Endothelial cell (in vitro differentiated cells): ENCODE measurements at regions not wholly inside any gene's neighbourhood (a gene's known extent, or its start where the extent isn't known, plus 50 kb on each side); places are given as distances from the start of the nearest gene placed in this dataset.

ENCODE experiments used
- DNase-seq: peaks from one replicate; pipeline ENCODE4 v3.0.0; 2021; ENCODE audit warnings: low spot score
- H3K27ac Mint-ChIP-seq: one replicate; pipeline ENCODE4 v1.8.0; 2021; ENCODE audit warnings: mixed read lengths, inconsistent platforms; ENCODE audit not compliant: unreplicated experiment
- H3K27me3 Mint-ChIP-seq: one replicate; pipeline ENCODE4 v1.8.0; 2021; ENCODE audit warnings: mild to moderate bottlenecking, moderate library complexity, mixed read lengths, inconsistent platforms; ENCODE audit not compliant: unreplicated experiment
- H3K36me3 Mint-ChIP-seq: one replicate; pipeline ENCODE4 v1.8.0; 2021; ENCODE audit warnings: mild to moderate bottlenecking, low read depth, mixed read lengths, inconsistent platforms; ENCODE audit not compliant: unreplicated experiment
- H3K4me1 Mint-ChIP-seq: one replicate; pipeline ENCODE4 v1.8.0; 2021; ENCODE audit warnings: mild to moderate bottlenecking, mixed read lengths, inconsistent platforms; ENCODE audit not compliant: unreplicated experiment
- H3K4me3 Mint-ChIP-seq: one replicate; pipeline ENCODE4 v1.8.0; 2021; ENCODE audit warnings: mild to moderate bottlenecking, mixed read lengths, inconsistent platforms; ENCODE audit not compliant: unreplicated experiment
- H3K9me3 Mint-ChIP-seq: one replicate; pipeline ENCODE4 v1.8.0; 2021; ENCODE audit warnings: mixed read lengths, inconsistent platforms; ENCODE audit not compliant: unreplicated experiment
- TF ChIP-seq, protein P1 (sequence below): fragments of 200-600 bp; sonication (generic); IDR thresholded peaks from one replicate; pipeline ENCODE4 v1.5.0; 2021; ENCODE audit warnings: antibody characterized with exemption; ENCODE audit not compliant: unreplicated experiment

DNA sequence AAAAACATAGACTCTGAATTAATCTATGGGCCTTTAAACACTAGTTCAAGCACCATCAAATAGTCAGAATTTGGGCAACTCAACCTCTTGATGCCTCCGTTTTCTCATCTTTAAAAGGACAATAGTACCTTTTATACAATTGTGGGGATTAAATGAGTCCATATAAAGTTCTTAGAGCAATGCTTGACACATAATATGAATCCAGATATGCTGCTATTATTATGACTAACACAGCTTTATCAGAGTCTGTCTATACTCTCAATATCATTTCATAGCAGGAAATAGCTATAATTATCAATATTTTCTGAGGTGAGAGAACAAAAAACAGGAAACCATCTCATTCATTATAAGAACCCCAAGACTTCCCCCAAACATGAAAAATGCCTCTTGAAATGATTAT lies 430.5 kb upstream of the XYLT1 start:
- Mint-ChIP-seq H3K9me3 (no peaks in the 10 kb centered on the region), H3K27ac (no peak overlapping the region), H3K27me3 (no peaks in the 10 kb centered on the region), H3K4me3 (no peak overlapping the region), H3K4me1 (no peaks in the 10 kb centered on the region), H3K36me3 (no peaks in the 10 kb centered on the region)
- TF ChIP-seq, protein P1, sequence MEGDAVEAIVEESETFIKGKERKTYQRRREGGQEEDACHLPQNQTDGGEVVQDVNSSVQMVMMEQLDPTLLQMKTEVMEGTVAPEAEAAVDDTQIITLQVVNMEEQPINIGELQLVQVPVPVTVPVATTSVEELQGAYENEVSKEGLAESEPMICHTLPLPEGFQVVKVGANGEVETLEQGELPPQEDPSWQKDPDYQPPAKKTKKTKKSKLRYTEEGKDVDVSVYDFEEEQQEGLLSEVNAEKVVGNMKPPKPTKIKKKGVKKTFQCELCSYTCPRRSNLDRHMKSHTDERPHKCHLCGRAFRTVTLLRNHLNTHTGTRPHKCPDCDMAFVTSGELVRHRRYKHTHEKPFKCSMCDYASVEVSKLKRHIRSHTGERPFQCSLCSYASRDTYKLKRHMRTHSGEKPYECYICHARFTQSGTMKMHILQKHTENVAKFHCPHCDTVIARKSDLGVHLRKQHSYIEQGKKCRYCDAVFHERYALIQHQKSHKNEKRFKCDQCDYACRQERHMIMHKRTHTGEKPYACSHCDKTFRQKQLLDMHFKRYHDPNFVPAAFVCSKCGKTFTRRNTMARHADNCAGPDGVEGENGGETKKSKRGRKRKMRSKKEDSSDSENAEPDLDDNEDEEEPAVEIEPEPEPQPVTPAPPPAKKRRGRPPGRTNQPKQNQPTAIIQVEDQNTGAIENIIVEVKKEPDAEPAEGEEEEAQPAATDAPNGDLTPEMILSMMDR, result no peak
- no peak for DNase-seq

DNA sequence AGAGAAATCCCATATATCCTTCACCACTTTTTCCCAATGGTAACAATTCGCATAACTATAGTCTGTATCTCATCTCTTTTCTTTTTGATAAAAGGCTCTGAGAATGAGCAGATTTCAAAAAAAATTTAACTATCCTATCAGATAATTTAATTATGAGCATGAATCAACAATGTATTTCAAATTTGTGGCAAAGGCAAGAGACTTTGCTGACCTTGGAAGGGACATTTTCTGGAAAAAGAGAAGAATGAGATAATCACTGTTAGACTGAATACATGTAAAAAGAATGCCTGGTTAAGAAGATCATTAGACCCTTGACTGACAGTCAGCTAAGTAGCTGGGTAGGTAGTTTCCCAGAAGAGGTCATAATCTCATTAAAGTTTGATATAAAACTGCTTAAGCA lies 428.4 kb upstream of the XYLT1 start:
- Mint-ChIP-seq H3K27ac (no peak overlapping the region), H3K9me3 (no peaks in the 10 kb centered on the region)
- TF ChIP-seq, protein P1, result no peak

DNA sequence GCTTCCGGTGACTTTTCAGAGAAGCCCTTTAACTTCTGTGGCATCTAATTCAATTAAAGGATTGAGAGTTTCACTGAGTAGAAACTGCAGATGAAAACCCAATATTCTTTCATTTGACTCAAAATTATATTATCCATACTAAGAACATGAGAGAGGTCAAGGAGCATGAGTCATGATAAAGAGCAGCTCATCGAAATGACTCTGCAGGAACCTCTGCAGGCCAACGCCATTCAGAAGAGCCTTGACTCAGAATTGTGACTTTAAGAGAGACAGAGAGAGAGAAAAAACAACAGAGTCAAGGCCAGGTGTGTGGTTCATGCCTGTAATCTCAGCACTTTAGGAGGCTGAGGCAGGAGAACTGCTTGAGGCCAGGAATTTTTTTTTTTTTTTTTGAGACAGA lies 417.2 kb upstream of the XYLT1 start:
- peaks cover 2% of the 10 kb centered on the region for H3K27me3 Mint-ChIP-seq

More for the DNA sequence above, 428.4 kb upstream of the XYLT1 start:
- H3K4me1 Mint-ChIP-seq, result no peaks in the 10 kb centered on the region
- no peaks in the 10 kb centered on the region for H3K36me3 Mint-ChIP-seq
- no peak overlapping the region for H3K4me3 Mint-ChIP-seq
- DNase-seq, result no peak
- no peaks in the 10 kb centered on the region for H3K27me3 Mint-ChIP-seq

DNA sequence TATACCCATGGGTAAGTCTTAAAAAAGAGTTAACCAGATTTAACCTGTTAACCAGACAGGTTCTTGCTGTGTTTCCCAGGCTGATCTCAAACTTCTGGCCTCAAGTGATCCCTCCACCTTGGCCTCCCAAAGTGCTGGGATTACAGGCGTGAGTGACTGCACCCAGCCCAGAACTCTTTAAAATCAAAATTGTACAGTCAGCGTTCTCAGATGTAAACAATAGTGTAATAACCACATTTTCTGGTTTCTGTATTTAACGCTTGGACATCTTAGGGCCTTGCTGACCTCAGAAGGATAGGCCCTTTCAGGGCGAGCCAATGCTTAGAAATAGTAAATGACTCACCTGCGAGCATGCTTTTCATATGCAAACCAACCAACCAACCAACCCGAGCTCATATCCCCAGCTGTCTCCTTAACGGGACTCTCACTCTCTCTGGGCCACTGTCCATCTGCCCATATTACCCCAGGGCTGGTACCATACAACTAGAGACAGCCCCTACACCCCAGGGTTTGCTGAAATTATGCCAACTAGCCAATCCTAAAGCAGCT lies 415.0 kb upstream of the XYLT1 start:
- Mint-ChIP-seq H3K36me3 (no peaks in the 10 kb centered on the region), H3K9me3 (no peaks in the 10 kb centered on the region), H3K4me3 (no peak overlapping the region), H3K27me3 (peaks cover 3% of the 10 kb centered on the region), H3K27ac (no peak overlapping the region), H3K4me1 (peaks cover 7% of the 10 kb centered on the region)
- TF ChIP-seq, protein P1, result no peak
- no peak for DNase-seq

More for the DNA sequence above, 417.2 kb upstream of the XYLT1 start:
- peaks cover 9% of the 10 kb centered on the region for H3K4me1 Mint-ChIP-seq
- no peak overlapping the region for H3K4me3 Mint-ChIP-seq
- H3K27ac Mint-ChIP-seq, result no peak overlapping the region
- no peak for DNase-seq
- TF ChIP-seq, protein P1, result no peak
- H3K9me3 Mint-ChIP-seq, result no peaks in the 10 kb centered on the region
- H3K36me3 Mint-ChIP-seq, result no peaks in the 10 kb centered on the region

DNA sequence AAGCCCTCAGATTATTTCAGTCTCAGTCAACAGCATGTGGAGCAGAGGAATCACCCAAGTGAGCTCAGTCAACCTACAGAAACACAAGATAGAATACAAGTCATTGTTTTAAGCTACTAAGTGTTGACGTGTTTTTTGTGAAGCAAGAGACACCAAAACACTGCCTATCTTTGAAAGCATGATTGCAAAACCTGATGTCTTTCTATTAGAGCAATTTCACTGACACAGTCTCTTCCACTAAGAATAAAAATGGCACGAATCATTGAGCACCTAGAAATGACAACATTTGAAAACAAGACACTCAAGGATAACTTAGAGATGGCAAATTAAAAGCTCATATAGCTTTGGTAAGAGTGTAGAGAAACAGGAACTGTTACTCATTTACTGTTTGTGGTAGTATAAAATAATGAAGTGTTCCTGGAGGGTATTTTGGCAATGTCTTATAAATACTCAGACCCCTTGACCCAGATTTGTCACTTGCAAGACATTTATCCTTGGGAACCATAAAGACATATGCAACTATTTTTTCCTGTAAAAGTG lies 407.1 kb upstream of the XYLT1 start:
- H3K27ac Mint-ChIP-seq, result no peak overlapping the region
- no peak overlapping the region for H3K4me3 Mint-ChIP-seq
- no peak for DNase-seq
- H3K9me3 Mint-ChIP-seq, result no peaks in the 10 kb centered on the region
- H3K36me3 Mint-ChIP-seq, result no peaks in the 10 kb centered on the region
- H3K27me3 Mint-ChIP-seq, result peaks cover 4% of the 10 kb centered on the region
- TF ChIP-seq, protein P1, result no peak
- no peaks in the 10 kb centered on the region for H3K4me1 Mint-ChIP-seq
